ENCODE measurements at regions not wholly inside any gene's neighbourhood (a gene's known extent, or its start where the extent isn't known, plus 50 kb on each side); places are given as distances from the start of the nearest gene placed in this dataset.
A peak's percentile ranks its signal among the peaks of the same experiment; 100 is the strongest.

DNA sequence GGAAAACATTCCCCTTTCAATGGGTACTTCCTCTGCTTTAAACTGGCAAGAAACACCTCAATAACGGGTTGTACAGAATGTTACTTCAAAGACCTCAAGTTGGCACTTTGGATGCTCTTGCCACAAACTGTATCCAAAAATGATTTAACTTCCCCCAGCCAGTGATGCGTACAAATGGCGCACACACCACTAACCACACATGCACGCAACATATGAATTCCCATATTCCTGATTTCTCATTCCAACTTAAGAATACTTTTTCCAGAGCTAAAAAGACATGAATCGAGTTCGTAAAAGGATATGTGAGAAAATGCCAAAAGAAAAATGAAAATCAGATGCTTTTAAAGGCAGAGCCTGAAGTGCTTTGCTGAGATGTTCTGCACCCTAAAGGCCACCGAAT lies 388.0 kb upstream of the PIK3R1 start:
- 71 to 84% methylated on average over 7 of the region's 7 CpGs for WGBS, 2 donors
- Histone ChIP-seq H3K27me3 (no peaks in the 10 kb centered on the region), H3K27ac (no peak overlapping the region), H3K9me3 (no peaks in the 10 kb centered on the region), H3K4me3 (no peak overlapping the region), H3K4me1 (peaks cover 0 to 7% (median 0%) of the 10 kb centered on the region in 4 donors), H3K36me3 (no peaks in the 10 kb centered on the region)
- TF ChIP-seq EP300 (IDR thresholded peaks at IDR 0.05) (no peak), POLR2A (IDR thresholded peaks at IDR 0.05) (no peak)
- TF ChIP-seq, protein P1, sequence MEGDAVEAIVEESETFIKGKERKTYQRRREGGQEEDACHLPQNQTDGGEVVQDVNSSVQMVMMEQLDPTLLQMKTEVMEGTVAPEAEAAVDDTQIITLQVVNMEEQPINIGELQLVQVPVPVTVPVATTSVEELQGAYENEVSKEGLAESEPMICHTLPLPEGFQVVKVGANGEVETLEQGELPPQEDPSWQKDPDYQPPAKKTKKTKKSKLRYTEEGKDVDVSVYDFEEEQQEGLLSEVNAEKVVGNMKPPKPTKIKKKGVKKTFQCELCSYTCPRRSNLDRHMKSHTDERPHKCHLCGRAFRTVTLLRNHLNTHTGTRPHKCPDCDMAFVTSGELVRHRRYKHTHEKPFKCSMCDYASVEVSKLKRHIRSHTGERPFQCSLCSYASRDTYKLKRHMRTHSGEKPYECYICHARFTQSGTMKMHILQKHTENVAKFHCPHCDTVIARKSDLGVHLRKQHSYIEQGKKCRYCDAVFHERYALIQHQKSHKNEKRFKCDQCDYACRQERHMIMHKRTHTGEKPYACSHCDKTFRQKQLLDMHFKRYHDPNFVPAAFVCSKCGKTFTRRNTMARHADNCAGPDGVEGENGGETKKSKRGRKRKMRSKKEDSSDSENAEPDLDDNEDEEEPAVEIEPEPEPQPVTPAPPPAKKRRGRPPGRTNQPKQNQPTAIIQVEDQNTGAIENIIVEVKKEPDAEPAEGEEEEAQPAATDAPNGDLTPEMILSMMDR (IDR thresholded peaks at IDR 0.05): no peak
- no peak for DNase-seq (ENCODE audit: low spot score in 2 of 2)

DNA sequence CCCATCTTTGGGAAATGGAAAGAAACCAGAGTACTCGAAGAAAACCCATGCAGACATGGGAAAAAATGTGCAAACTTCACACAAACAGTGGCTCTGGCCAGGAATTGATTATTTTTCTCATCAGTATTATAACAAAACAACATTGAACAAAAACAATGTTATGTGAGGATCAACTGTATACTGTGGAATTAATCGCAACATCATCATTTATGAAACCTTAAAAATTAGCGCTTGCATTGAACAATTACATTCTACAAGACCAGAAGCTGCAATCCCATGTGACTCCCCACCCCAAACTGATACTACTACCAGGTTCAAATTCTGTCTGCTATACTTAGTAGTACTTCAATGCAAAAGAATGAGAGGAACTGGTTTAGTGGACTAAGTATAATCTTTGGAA lies 390.7 kb upstream of the PIK3R1 start:
- no peak for DNase-seq (ENCODE audit: low spot score in 2 of 2)
- TF ChIP-seq, protein P1 (IDR thresholded peaks at IDR 0.05): no peak
- TF ChIP-seq POLR2A (IDR thresholded peaks at IDR 0.05): no peak
- no peak for TF ChIP-seq EP300 (IDR thresholded peaks at IDR 0.05)
- no peaks in the 10 kb centered on the region for H3K27me3 ChIP-seq
- peaks cover 0 to 7% (median 0%) of the 10 kb centered on the region in 4 donors for H3K4me1 ChIP-seq
- no peak overlapping the region for H3K4me3 ChIP-seq
- no peak overlapping the region for H3K27ac ChIP-seq
- whole genome bisulfite sequencing, 2 donors: 93 to 94% methylated on average over 3 of the region's 3 CpGs
- H3K36me3 ChIP-seq: no peaks in the 10 kb centered on the region
- no peaks in the 10 kb centered on the region for H3K9me3 ChIP-seq

DNA sequence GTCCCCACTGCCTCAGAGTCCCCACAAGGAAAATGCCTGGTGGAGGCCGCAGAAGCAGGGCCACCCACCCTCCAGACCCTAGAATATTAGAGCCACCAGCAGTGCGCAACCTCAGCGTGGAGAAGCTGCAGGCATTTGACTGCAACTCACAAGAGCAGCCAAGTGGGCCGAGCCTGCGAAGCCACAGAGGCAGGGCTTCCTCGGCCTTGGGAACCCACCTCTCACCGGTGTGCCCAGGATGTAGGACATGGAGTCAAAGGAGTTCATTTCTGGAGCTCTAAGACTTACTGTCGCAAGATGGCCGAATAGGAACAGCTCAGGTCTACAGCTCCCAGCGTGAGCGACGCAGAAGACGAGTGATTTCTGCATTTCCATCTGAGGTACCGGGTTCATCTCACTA lies 397.9 kb upstream of the PIK3R1 start:
- Histone ChIP-seq H3K4me3 (no peak overlapping the region), H3K9me3 (no peaks in the 10 kb centered on the region), H3K27me3 (no peaks in the 10 kb centered on the region), H3K4me1 (peaks cover 5 to 34% (median 18%) of the 10 kb centered on the region in 4 donors), H3K36me3 (no peaks in the 10 kb centered on the region), H3K27ac (no peak overlapping the region)
- DNase-seq (ENCODE audit: low spot score in 2 of 2): no peak
- TF ChIP-seq, protein P1 (IDR thresholded peaks at IDR 0.05): no peak
- WGBS, 2 donors: 90 to 96% methylated on average over 14 of the region's 14 CpGs

DNA sequence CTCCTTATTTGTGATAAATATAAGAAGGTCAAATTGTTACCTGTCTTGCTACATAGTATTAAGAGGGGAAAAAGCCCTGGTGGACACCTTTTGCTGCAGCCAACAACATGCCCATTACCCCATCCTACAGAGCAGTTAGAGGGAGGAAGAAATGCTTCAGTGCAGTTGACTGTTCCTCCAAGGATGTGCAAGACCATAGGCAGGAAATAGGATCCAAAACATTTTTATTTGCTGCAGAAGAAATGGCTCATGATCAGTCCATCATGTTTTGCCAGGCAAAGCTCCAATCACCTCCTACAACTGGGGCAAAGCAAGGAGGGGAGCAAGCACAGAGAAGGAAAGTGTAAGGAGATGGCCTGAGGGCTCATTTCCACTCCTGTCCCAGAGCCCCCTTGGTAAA lies 399.1 kb upstream of the PIK3R1 start:
- H3K4me1 ChIP-seq: peaks cover 5 to 34% (median 18%) of the 10 kb centered on the region in 4 donors
- H3K36me3 ChIP-seq: no peaks in the 10 kb centered on the region
- H3K4me3 ChIP-seq: no peak overlapping the region
- TF ChIP-seq EP300 (IDR thresholded peaks at IDR 0.05) (no peak), POLR2A (IDR thresholded peaks at IDR 0.05) (no peak)
- TF ChIP-seq, protein P1 (IDR thresholded peaks at IDR 0.05): no peak
- no peak for DNase-seq (ENCODE audit: low spot score in 2 of 2)
- no peaks in the 10 kb centered on the region for H3K27me3 ChIP-seq
- H3K9me3 ChIP-seq: no peaks in the 10 kb centered on the region
- H3K27ac ChIP-seq: peak overlapping the region in 2 of 4 donors; percentile 66 to 82

DNA sequence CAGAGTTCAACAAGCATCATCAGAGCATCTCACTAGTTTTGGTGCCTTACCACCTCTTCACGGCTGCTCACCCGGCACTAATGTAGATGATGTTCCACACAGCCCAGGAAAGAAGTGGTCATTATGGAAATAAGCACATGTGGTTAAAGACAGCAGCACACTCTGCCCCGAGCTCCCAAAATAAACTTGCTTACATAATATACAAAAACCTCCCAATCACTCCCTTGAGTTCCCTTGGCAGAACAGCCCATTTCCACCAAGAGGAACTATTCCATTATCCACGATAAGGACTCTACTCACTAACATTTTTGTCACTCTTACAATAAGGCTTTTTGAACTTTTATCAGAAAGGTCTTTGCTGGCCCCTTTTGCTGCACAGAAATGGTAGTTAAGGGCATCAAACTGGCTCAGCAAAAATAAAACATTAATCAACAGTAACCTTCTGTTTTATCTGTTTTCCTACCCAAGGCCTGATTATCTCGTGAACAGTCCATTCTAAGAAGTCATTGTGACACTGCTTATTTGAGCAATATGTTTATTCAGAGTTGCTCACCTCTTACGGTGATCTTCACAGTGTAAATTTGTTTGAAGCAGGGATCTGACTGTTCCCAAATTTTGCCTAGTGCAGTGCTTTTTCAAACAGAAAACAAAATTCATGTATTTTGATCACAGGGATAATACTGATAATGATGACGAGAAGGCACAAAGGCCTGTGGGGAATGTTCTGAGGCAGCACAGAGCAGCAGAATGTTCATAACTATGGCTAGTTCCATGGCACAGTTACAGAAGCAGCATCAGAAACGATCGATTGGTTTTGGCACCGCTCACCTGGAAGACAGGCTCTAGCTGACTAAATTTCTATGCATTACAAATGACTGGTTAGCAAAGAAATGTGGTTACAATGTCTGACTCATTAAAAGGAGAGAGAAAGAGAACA lies 399.8 kb upstream of the PIK3R1 start:
- TF ChIP-seq, protein P1 (IDR thresholded peaks at IDR 0.05): no peak
- TF ChIP-seq EP300 (IDR thresholded peaks at IDR 0.05): peak; percentile 22 to 82
- TF ChIP-seq POLR2A (IDR thresholded peaks at IDR 0.05): no peak
- H3K4me3 ChIP-seq: no peak overlapping the region
- DNase-seq (ENCODE audit: low spot score in 2 of 2): peak; percentile 19 to 56

More for the DNA sequence above, 399.8 kb upstream of the PIK3R1 start:
- WGBS, 2 donors: 45 to 51% methylated on average over 10 of the region's 10 CpGs
- peaks cover 5 to 34% (median 18%) of the 10 kb centered on the region in 4 donors for H3K4me1 ChIP-seq
- H3K9me3 ChIP-seq: no peaks in the 10 kb centered on the region
- H3K27ac ChIP-seq: peak overlapping the region; percentile 1 to 82 (median 52)
- H3K27me3 ChIP-seq: no peaks in the 10 kb centered on the region
- H3K36me3 ChIP-seq: no peaks in the 10 kb centered on the region

Data from tibial nerve (tissue), 4 donors.